ENCODE measurements at regions not wholly inside any gene's neighbourhood (a gene's known extent, or its start where the extent isn't known, plus 50 kb on each side); places are given as distances from the start of the nearest gene placed in this dataset.

GRCh38 chr9:82547995-82548394 lies 514.9 kb downstream of the RASEF start:
- TF ChIP-seq CTCF (conservative IDR thresholded peaks at IDR 0.05), result no peak
- no peak for TF ChIP-seq ZFX (IDR thresholded peaks at IDR 0.05)
